ENCODE measurements at regions not wholly inside any gene's neighbourhood (a gene's known extent, or its start where the extent isn't known, plus 50 kb on each side); places are given as distances from the start of the nearest gene placed in this dataset.

GRCh38 chr2:236712304-236712703 lies 142.7 kb downstream of the ACKR3 start:
- TF ChIP-seq EZH2 (IDR thresholded peaks at IDR 0.05) (no peak), POLR2AphosphoS5 (IDR thresholded peaks at IDR 0.05; ENCODE audit: borderline replicate concordance, low read depth, low read length) (no peak), FOXP2 (optimal IDR thresholded peaks at IDR 0.05; ENCODE audit: control extremely low read depth, extremely low read length, insufficient read depth) (no peak)
